GM21576 (cell line): ENCODE measurements at regions not wholly inside any gene's neighbourhood (a gene's known extent, or its start where the extent isn't known, plus 50 kb on each side); places are given as distances from the start of the nearest gene placed in this dataset.

Experiments used
- ATAC-seq: cut with Tn5 transposase; IDR thresholded peaks from one replicate; pipeline ENCODE4 v1.9.1; 2021; ENCODE audit warnings: mild to moderate bottlenecking, moderate library complexity; ENCODE audit not compliant: unreplicated experiment

- no peak for ATAC-seq
Measured at GRCh38 chr16:73210686-73211085, 162.8 kb upstream of the ZFHX3 start.

DNA sequence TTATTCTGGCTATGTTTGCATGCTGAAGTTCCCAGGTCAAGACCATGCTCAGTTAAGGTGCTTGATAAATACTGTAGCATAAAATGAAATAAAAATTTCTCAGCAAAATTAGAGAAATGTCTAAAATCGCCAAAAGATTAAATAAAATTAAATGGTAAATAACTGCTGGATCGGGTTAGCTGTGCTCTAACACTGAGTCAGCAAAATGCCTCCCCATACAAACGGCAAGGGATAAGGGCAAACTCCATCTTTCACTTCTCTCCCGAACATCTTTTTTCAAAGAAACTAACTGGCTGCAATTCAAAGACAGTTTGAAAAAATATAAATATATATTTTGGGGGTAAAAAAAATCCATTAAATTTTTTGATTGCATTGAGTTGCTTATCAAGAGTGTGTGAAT is 162.2 kb upstream of the ZFHX3 start:
- no peak for ATAC-seq

- ATAC-seq = no peak
Measured at GRCh38 chr16:73209190-73209589, 161.3 kb upstream of the ZFHX3 start.

DNA sequence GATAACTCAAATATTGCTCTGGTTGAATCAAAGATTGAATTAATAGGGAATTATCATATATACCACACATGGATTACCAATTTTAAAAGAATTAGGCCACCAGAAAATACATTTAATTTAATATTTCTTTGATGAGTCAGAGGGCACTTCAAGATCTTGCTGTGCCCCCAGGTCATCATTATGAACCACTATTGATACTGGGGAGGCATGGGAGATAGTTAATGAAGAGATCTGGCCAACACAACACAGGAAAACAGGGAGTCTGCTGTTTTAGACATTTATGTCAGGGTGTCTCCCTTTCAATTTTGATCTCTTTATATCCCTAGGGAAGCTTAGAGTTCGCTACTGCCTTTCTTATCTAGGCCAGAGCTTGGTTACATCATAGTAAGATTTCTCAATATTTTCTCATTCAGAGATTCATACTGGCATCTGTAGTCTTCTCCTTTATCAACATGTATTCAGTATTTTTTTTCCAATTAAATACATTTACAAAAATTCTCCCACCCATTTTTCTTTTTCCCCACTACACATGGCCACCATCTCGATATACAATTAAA is 158.3 kb upstream of the ZFHX3 start:
- ATAC-seq = no peak

DNA sequence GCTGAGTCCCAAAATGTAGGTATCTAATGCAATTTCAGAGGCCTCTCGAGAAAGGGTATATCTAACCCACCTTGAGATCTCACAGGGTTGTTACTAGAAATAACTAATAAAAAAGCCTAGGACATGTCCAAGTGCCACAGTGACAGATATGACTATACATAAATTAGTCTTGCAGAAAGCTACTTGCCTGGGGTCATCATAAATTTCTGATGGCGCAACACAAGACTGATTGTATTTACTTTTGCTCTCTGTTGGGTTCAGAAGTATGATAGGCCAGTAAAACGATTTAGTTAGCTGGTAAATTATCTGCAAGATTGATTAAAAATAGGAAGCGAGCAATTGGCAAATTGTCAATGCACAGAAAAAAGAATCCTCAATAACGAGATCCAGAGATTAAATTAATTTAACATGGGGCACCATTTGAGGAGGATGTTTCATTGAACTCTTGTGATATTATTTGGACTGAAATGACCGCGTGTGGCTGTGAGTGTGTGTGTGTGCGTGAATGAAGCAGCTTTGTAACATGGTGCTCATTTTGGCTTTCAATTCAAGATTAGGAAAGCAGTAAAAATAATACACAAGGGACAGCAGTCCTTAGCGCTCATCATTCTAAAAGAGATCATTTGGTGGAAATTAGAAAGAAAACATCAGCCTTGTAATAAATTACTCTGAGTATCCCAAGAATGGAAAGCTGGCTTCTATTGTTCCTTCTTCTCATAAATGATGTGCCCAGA is 157.4 kb upstream of the ZFHX3 start:
- no peak for ATAC-seq

- no peak for ATAC-seq
Measured at GRCh38 chr16:73204359-73205152, 156.6 kb upstream of the ZFHX3 start.

- ATAC-seq = no peak
Measured at GRCh38 chr16:73202161-73202729, 154.3 kb upstream of the ZFHX3 start.

DNA sequence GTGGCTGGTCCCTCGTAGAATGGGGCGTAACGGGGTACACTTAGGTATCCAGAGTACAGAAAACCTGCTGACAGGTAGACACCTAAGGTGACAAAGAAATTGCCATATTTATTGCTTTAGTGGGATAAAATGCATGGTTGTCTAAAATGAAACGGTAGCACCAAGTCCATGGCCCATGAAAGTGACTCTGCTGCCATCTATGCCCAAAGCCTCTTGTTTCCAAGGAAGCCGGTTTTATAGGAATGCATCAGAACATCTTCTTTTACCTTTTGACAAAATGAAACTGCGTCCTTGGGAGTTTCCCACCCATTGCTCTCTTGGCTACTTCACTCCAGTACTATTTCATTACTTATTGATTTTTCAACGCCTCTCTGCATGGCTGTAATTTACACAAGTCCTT is 151.3 kb upstream of the ZFHX3 start:
- ATAC-seq = no peak

GRCh38 chr16:73198481-73198880 is 150.6 kb upstream of the ZFHX3 start:
- ATAC-seq = no peak

DNA sequence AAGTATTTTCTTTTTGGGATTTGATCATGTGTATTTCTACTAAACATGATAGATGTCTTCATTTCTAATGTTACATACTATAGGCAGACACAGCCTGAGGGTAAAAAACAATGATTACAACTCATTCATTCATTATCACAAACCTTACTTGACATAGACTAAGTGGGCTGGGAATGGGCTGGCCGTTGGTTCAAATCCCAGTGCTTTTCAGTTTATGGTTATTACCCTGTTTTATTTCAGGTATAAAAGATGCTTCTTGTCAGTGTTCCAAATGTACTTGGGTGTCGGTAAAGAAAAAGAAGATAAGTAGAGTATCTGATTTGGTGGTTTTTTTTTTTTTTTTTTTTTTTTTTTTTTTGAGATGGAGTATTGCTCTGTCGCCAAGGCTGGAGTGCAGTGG is 149.7 kb upstream of the ZFHX3 start:
- ATAC-seq = no peak

DNA sequence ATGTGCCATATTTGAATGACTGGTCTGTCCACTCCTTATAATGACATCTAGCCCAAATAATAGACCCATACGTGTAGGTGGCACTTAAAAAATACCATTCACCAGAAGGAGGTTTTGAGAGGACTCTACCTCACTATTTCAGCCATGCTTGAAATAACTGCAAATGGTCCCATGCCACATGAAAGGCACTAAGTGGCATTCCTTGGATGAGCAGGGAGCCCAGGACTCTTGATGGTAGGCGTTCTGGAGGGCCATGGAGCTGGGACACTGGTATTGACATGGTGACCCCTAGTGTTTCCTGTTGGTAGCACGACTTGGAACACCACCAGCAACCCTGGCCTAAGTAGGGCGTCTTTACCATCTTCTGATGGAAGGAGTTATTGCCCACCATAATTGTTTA is 148.7 kb upstream of the ZFHX3 start:
- ATAC-seq = peak; percentile 92

DNA sequence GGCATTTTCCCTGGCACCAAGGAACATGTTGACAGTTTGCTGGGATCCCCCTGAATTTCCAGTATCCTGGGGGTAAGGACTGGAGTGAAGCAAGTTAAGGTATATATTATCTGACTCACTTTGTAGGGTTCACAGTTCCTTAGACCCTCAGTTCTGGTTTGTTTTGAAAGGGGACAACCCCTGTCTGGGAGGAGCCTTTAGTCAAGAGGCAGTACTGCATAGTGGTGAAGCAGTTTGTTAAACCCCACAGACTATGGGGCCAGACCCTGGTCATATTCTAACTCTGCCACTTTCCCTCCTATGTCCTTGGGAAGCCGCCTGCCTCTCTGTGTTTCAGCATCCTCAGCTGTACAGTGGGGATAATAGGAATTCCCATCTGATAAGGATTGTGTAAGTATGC is 145.5 kb upstream of the ZFHX3 start:
- ATAC-seq = no peak

GRCh38 chr16:73192232-73192894 is 144.4 kb upstream of the ZFHX3 start:
- ATAC-seq = no peak

DNA sequence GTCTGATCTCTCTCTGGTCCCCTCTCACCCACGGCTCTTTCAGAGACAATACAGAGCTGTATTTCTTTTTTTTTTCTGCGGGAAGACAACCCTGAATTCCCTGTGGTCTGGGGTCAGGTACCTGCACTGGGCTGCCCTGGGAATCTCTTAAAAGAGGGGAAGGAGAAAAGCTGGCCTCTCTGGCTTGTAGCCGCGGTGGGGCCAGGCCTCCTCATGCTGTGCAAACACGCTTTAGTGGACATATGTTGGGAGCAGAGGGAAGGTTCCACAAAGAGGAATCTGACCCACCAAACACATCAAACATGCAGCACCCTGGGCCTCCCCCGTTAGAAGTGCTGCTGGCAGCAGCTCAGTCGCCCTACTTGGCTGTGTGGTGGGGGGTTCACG is 143.7 kb upstream of the ZFHX3 start:
- ATAC-seq = no peak

- no peak for ATAC-seq
Measured at GRCh38 chr16:73190688-73191659, 143.0 kb upstream of the ZFHX3 start.

DNA sequence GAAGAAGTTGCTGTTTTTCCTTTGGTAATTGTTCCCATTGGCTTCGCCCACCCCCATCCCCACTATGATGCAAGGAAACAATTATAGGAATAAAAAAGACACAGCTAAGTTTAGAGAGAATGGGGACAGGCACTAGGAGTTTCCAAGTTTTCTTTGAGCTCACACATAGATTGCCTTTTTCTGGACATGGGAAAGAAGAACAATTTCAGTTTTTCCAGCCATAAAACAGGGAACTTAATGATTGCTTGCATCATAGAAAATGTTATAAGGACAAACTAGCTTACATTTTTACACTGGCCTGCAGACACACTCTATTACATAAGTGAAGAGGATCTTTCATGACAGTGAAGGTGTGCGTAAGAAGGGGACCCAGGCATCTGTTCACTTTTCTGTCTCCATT is 142.3 kb upstream of the ZFHX3 start:
- no peak for ATAC-seq

GRCh38 chr16:73189136-73189535 is 141.2 kb upstream of the ZFHX3 start:
- ATAC-seq = no peak

GRCh38 chr16:73186752-73187601 is 139.0 kb upstream of the ZFHX3 start:
- ATAC-seq = no peak

GRCh38 chr16:73185737-73186136 is 137.8 kb upstream of the ZFHX3 start:
- ATAC-seq = no peak
